GM10266 (cell line): ENCODE measurements at regions not wholly inside any gene's neighbourhood (a gene's known extent, or its start where the extent isn't known, plus 50 kb on each side); places are given as distances from the start of the nearest gene placed in this dataset.

Experiments
- DNase-seq: peaks from one replicate; pipeline ENCODE4 v3.0.0; 2012; ENCODE audit errors: extremely low spot score
- CTCF ChIP-seq: IDR thresholded peaks from 2 replicates; pipeline ENCODE4 v1.5.1; 2012; ENCODE audit warnings: mild to moderate bottlenecking, low read depth; ENCODE audit not compliant: control insufficient read depth, insufficient read depth; ENCODE audit errors: missing control alignments

- no peak for DNase-seq
- no peak for TF ChIP-seq CTCF
Measured at GRCh38 chr14:100669468-100669867, 57.2 kb upstream of the DLK1 start.

- no peak for TF ChIP-seq CTCF
- DNase-seq: no peak
Measured at GRCh38 chr14:100670017-100670752, 56.5 kb upstream of the DLK1 start.

GRCh38 chr14:100670753-100671049 lies 56.0 kb upstream of the DLK1 start:
- DNase-seq: no peak
- no peak for TF ChIP-seq CTCF

- TF ChIP-seq CTCF: no peak
- no peak for DNase-seq
Measured at GRCh38 chr14:100671386-100671901, 55.2 kb upstream of the DLK1 start.

GRCh38 chr14:100671906-100672305 lies 54.8 kb upstream of the DLK1 start:
- no peak for TF ChIP-seq CTCF
- DNase-seq: no peak

GRCh38 chr14:100673085-100673806 lies 53.4 kb upstream of the DLK1 start:
- DNase-seq: no peak
- TF ChIP-seq CTCF: no peak

- no peak for DNase-seq
- TF ChIP-seq CTCF: no peak
Measured at GRCh38 chr14:100673807-100674154, 52.9 kb upstream of the DLK1 start.
